ENCODE measurements at regions not wholly inside any gene's neighbourhood (a gene's known extent, or its start where the extent isn't known, plus 50 kb on each side); places are given as distances from the start of the nearest gene placed in this dataset.
"Not testable (repeated sequence)": the region's sequence is repeated elsewhere in the genome, so short reads cannot be mapped to it uniquely, and the experiment has no call there.

GRCh38 chr6:26799903-26800633 is 140.5 kb upstream of the ZNF322 start:
- DNase-seq (ENCODE audit: low read depth in 3 of 3), result not testable (repeated sequence)

- not testable (repeated sequence) for DNase-seq (ENCODE audit: low read depth in 3 of 3)
Observed at GRCh38 chr6:26803762-26804161, 144.2 kb upstream of the ZNF322 start.

- not testable (repeated sequence) for DNase-seq (ENCODE audit: low read depth in 3 of 3)
Observed at GRCh38 chr6:26811486-26812116, 152.1 kb upstream of the ZNF322 start.

- not testable (repeated sequence) for DNase-seq (ENCODE audit: low read depth in 3 of 3)
Observed at GRCh38 chr6:26818640-26819225, 159.2 kb upstream of the ZNF322 start.

GRCh38 chr6:26827965-26828364 is 168.4 kb upstream of the ZNF322 start:
- not testable (repeated sequence) for DNase-seq (ENCODE audit: low read depth in 3 of 3)

GRCh38 chr6:26829480-26829879 is 169.9 kb upstream of the ZNF322 start:
- DNase-seq (ENCODE audit: low read depth in 3 of 3), result not testable (repeated sequence)

GRCh38 chr6:26830992-26831391 is 171.4 kb upstream of the ZNF322 start:
- DNase-seq (ENCODE audit: low read depth in 3 of 3), result not testable (repeated sequence)

GRCh38 chr6:26835707-26836106 is 176.2 kb upstream of the ZNF322 start:
- not testable (repeated sequence) for DNase-seq (ENCODE audit: low read depth in 3 of 3)

- not testable (repeated sequence) for DNase-seq (ENCODE audit: low read depth in 3 of 3)
Observed at GRCh38 chr6:26836657-26837056, 177.1 kb upstream of the ZNF322 start.

GRCh38 chr6:26844823-26845222 is 185.3 kb upstream of the ZNF322 start:
- not testable (repeated sequence) for DNase-seq (ENCODE audit: low read depth in 3 of 3)

GRCh38 chr6:26857289-26857688 is 197.7 kb upstream of the ZNF322 start:
- not testable (repeated sequence) for DNase-seq (ENCODE audit: low read depth in 3 of 3)

- DNase-seq (ENCODE audit: low read depth in 3 of 3), result not testable (repeated sequence)
Observed at GRCh38 chr6:26859067-26859770, 199.7 kb upstream of the ZNF322 start.

GRCh38 chr6:26859771-26860163 is 200.2 kb upstream of the ZNF322 start:
- DNase-seq (ENCODE audit: low read depth in 3 of 3), result not testable (repeated sequence)

GRCh38 chr6:26861913-26862312 is 202.4 kb upstream of the ZNF322 start:
- not testable (repeated sequence) for DNase-seq (ENCODE audit: low read depth in 3 of 3)

GRCh38 chr6:26863641-26864040 is 204.1 kb upstream of the ZNF322 start:
- not testable (repeated sequence) for DNase-seq (ENCODE audit: low read depth in 3 of 3)

GRCh38 chr6:26898785-26899184 is 239.2 kb upstream of the ZNF322 start:
- DNase-seq (ENCODE audit: low read depth in 3 of 3), result not testable (repeated sequence)

GRCh38 chr6:26924206-26924605 is 264.7 kb upstream of the ZNF322 start:
- not testable (repeated sequence) for DNase-seq (ENCODE audit: low read depth in 3 of 3)

GRCh38 chr6:26928190-26928589 is 268.6 kb upstream of the ZNF322 start:
- DNase-seq (ENCODE audit: low read depth in 3 of 3), result not testable (repeated sequence)

GRCh38 chr6:26937258-26937657 is 277.7 kb upstream of the ZNF322 start:
- DNase-seq (ENCODE audit: low read depth in 3 of 3), result not testable (repeated sequence)

- not testable (repeated sequence) for DNase-seq (ENCODE audit: low read depth in 3 of 3)
Observed at GRCh38 chr6:26951211-26951610, 291.7 kb upstream of the ZNF322 start.

- DNase-seq (ENCODE audit: low read depth in 3 of 3), result peak; percentile 2 to 17 (median 17)
Observed at GRCh38 chr6:26956078-26956600, 291.4 kb upstream of the PRSS16 start.

Measured in stimulated activated CD4-positive, alpha-beta T cell treated with anti-CD3 and anti-CD28 coated beads, TNF-alpha, amount 100 ng/mL, for 4 hours (primary cell).